ENCODE measurements at regions not wholly inside any gene's neighbourhood (a gene's known extent, or its start where the extent isn't known, plus 50 kb on each side); places are given as distances from the start of the nearest gene placed in this dataset.
"Not testable (repeated sequence)": the region's sequence is repeated elsewhere in the genome, so short reads cannot be mapped to it uniquely, and the experiment has no call there.

GRCh38 chr21:9000671-9001070 lies 1520.7 kb upstream of the TPTE start:
- RAD21 ChIA-PET (ENCODE audit: unreplicated experiment); H3K4me3 ChIP-seq; H3K9me3 ChIP-seq (replicated peaks; ENCODE audit: control insufficient read depth, insufficient read depth, low read length); H3K36me3 ChIP-seq (ENCODE audit: control insufficient read depth in 2 of 2, insufficient read depth in 2 of 2, low read length in 1 of 2); H4K20me1 ChIP-seq (ENCODE audit: control insufficient read depth, insufficient read depth); H3K79me2 ChIP-seq (ENCODE audit: control insufficient read depth, insufficient read depth, low read length); H3K27me3 ChIP-seq (replicated peaks in 1 of 2; ENCODE audit: control insufficient read depth in 2 of 2, insufficient read depth in 2 of 2, low read length in 1 of 2); BruUV-seq (replicated peaks); CTCF ChIA-PET; H2AFZ ChIP-seq (ENCODE audit: control insufficient read depth, low read depth, low read length); H3K4me1 ChIP-seq (ENCODE audit: control insufficient read depth, insufficient read depth, low read length); DNase-seq (ENCODE audit: low read depth, low spot score); in situ Hi-C loops (cut with MboI); intact Hi-C loops (cut with micrococcal nuclease; ENCODE audit: unreplicated experiment); H3K9ac ChIP-seq (ENCODE audit: control insufficient read depth, insufficient read depth, low read length); POLR2A ChIA-PET; H3K27ac ChIP-seq (ENCODE audit: control insufficient read depth, insufficient read depth); FAIRE-seq; ATAC-seq; SMC1A ChIA-PET (ENCODE audit: uncharacterized antibody, unreplicated experiment); H3K4me2 ChIP-seq (ENCODE audit: control insufficient read depth, insufficient read depth): not testable (repeated sequence)
- 36% methylated on average over 2 of the region's 2 CpGs for WGBS (ENCODE audit: insufficient coverage, insufficient replicate concordance, low lambda C conversion rate, missing lambda C conversion rate)

- H3K4me1 ChIP-seq (ENCODE audit: control insufficient read depth, insufficient read depth, low read length); POLR2A ChIA-PET; H3K36me3 ChIP-seq (ENCODE audit: control insufficient read depth in 2 of 2, insufficient read depth in 2 of 2, low read length in 1 of 2); H2AFZ ChIP-seq (ENCODE audit: control insufficient read depth, low read depth, low read length); H3K9ac ChIP-seq (ENCODE audit: control insufficient read depth, insufficient read depth, low read length); BruUV-seq (replicated peaks); RAD21 ChIA-PET (ENCODE audit: unreplicated experiment); H3K4me3 ChIP-seq; in situ Hi-C loops (cut with MboI); H3K27me3 ChIP-seq (replicated peaks in 1 of 2; ENCODE audit: control insufficient read depth in 2 of 2, insufficient read depth in 2 of 2, low read length in 1 of 2); intact Hi-C loops (cut with micrococcal nuclease; ENCODE audit: unreplicated experiment); H3K9me3 ChIP-seq (replicated peaks; ENCODE audit: control insufficient read depth, insufficient read depth, low read length); H3K79me2 ChIP-seq (ENCODE audit: control insufficient read depth, insufficient read depth, low read length); CTCF ChIA-PET; H3K4me2 ChIP-seq (ENCODE audit: control insufficient read depth, insufficient read depth); FAIRE-seq; ATAC-seq; H3K27ac ChIP-seq (ENCODE audit: control insufficient read depth, insufficient read depth); SMC1A ChIA-PET (ENCODE audit: uncharacterized antibody, unreplicated experiment); H4K20me1 ChIP-seq (ENCODE audit: control insufficient read depth, insufficient read depth); DNase-seq (ENCODE audit: low read depth, low spot score): not testable (repeated sequence)
- 38% methylated on average over 5 of the region's 5 CpGs for WGBS (ENCODE audit: insufficient coverage, insufficient replicate concordance, low lambda C conversion rate, missing lambda C conversion rate)
Observed at GRCh38 chr21:9001890-9002663, 1519.3 kb upstream of the TPTE start.

- DNase-seq (ENCODE audit: low read depth, low spot score); H2AFZ ChIP-seq (ENCODE audit: control insufficient read depth, low read depth, low read length); FAIRE-seq; ATAC-seq; H4K20me1 ChIP-seq (ENCODE audit: control insufficient read depth, insufficient read depth); POLR2A ChIA-PET; H3K9me3 ChIP-seq (replicated peaks; ENCODE audit: control insufficient read depth, insufficient read depth, low read length); H3K4me3 ChIP-seq; H3K27ac ChIP-seq (ENCODE audit: control insufficient read depth, insufficient read depth); CTCF ChIA-PET; BruUV-seq (replicated peaks); intact Hi-C loops (cut with micrococcal nuclease; ENCODE audit: unreplicated experiment); H3K27me3 ChIP-seq (replicated peaks in 1 of 2; ENCODE audit: control insufficient read depth in 2 of 2, insufficient read depth in 2 of 2, low read length in 1 of 2); H3K4me2 ChIP-seq (ENCODE audit: control insufficient read depth, insufficient read depth); H3K79me2 ChIP-seq (ENCODE audit: control insufficient read depth, insufficient read depth, low read length); H3K36me3 ChIP-seq (ENCODE audit: control insufficient read depth in 2 of 2, insufficient read depth in 2 of 2, low read length in 1 of 2); H3K4me1 ChIP-seq (ENCODE audit: control insufficient read depth, insufficient read depth, low read length); H3K9ac ChIP-seq (ENCODE audit: control insufficient read depth, insufficient read depth, low read length); SMC1A ChIA-PET (ENCODE audit: uncharacterized antibody, unreplicated experiment); in situ Hi-C loops (cut with MboI); RAD21 ChIA-PET (ENCODE audit: unreplicated experiment): not testable (repeated sequence)
- 16% methylated on average over 7 of the region's 7 CpGs for WGBS (ENCODE audit: insufficient coverage, insufficient replicate concordance, low lambda C conversion rate, missing lambda C conversion rate)
Observed at GRCh38 chr21:9003909-9004814, 1517.2 kb upstream of the TPTE start.
